K562 (cell line): ENCODE measurements at regions not wholly inside any gene's neighbourhood (a gene's known extent, or its start where the extent isn't known, plus 50 kb on each side); places are given as distances from the start of the nearest gene placed in this dataset.

Experiments
- GABPB1 ChIP-seq: sonication (generic); formaldehyde crosslinking; IDR thresholded peaks from 2 replicates; pipeline ENCODE4 v1.8.0; 2022; ENCODE audit warnings: mild to moderate bottlenecking, missing genetic modification reagents
- MYBL2 ChIP-seq, 2 experiments: fragments of 450-650 bp in 1 of 2; sonication (generic) in 1 of 2; formaldehyde crosslinking in 1 of 2; IDR thresholded peaks; 2 replicates each; pipeline versions ENCODE4 v1.6.1 to v1.8.1; 2017 to 2022; ENCODE audit warnings: borderline replicate concordance in 1 of 2, inconsistent platforms in 1 of 2, low read depth in 1 of 2, mild to moderate bottlenecking in 1 of 2, missing genetic modification reagents in 1 of 2, moderate library complexity in 1 of 2
- PCBP2 ChIP-seq: fragments of 200-400 bp; formaldehyde crosslinking; IDR thresholded peaks from 2 replicates; pipeline ENCODE4 v1.6.1; 2018; ENCODE audit warnings: low read length, low read depth, mild to moderate bottlenecking, moderate library complexity; ENCODE audit not compliant: poor library complexity, severe bottlenecking
- POLR2B ChIP-seq: fragments of 450-650 bp; IDR thresholded peaks from 2 replicates; pipeline ENCODE4 v1.6.1; 2018; ENCODE audit warnings: low read depth; ENCODE audit not compliant: partially characterized antibody
- POLR2G ChIP-seq: fragments of 200-400 bp; formaldehyde crosslinking; IDR thresholded peaks from 2 replicates; pipeline ENCODE4 v1.6.1; 2017; ENCODE audit warnings: low read depth, mild to moderate bottlenecking, antibody characterized with exemption, low read length, moderate library complexity
- SAFB ChIP-seq: fragments of 200-400 bp; formaldehyde crosslinking; IDR thresholded peaks from 2 replicates; pipeline ENCODE4 v1.6.1; 2017; ENCODE audit warnings: low read depth, low read length, borderline replicate concordance
- TAF1 ChIP-seq: IDR thresholded peaks from 2 replicates; pipeline ENCODE4 v1.6.1; 2011; ENCODE audit warnings: mild to moderate bottlenecking, low read length, moderate library complexity; ENCODE audit not compliant: insufficient read depth, control insufficient read depth, severe bottlenecking; ENCODE audit errors: extremely low read depth
- ZFP30 ChIP-seq: fragments of 250-450 bp; sonication (Bioruptor Pico); IDR thresholded peaks from 2 replicates; pipeline ENCODE4 v1.8.0; 2022; ENCODE audit warnings: moderate library complexity, mild to moderate bottlenecking, inconsistent platforms, borderline replicate concordance
- ZNF263 ChIP-seq: sonication (generic); formaldehyde crosslinking; IDR thresholded peaks from 2 replicates; pipeline ENCODE4 v1.8.0; 2022; ENCODE audit warnings: mild to moderate bottlenecking, missing genetic modification reagents, borderline replicate concordance
- TF ChIP-seq, protein P1 (sequence below), 3 experiments: fragments of 200-800 bp in 1 of 3; fragments of 250-450 bp in 1 of 3; fragments of 450-650 bp in 1 of 3; sonication (Bioruptor Pico) in 1 of 3; sonication (Bioruptor generic) in 1 of 3; formaldehyde crosslinking in 1 of 3; IDR thresholded peaks; 2 replicates each; pipeline versions ENCODE4 v1.6.1 to v1.8.0; 2016 to 2022; ENCODE audit warnings: mild to moderate bottlenecking in 2 of 3, missing genetic modification characterization in 2 of 3, missing compliant biosample characterization in 1 of 3, moderate library complexity in 1 of 3
- TF ChIP-seq, protein P2 (sequence below), 3 experiments: IDR thresholded peaks in 2 of 3; conservative IDR thresholded peaks in 1 of 3; 2 replicates each; pipeline ENCODE4 v1.5.1; 2011 to 2012; ENCODE audit warnings: low read length in 3 of 3, mild to moderate bottlenecking in 3 of 3, control low read depth in 2 of 3, improper control_type of control experiment in 1 of 3, inconsistent platforms in 1 of 3, low read depth in 1 of 3, mixed read lengths in 1 of 3, moderate library complexity in 1 of 3; ENCODE audit not compliant: insufficient read depth in 2 of 3
- TF ChIP-seq, protein P3 (sequence below): fragments of 450-650 bp; IDR thresholded peaks from 2 replicates; pipeline ENCODE4 v1.6.1; 2018; ENCODE audit not compliant: partially characterized antibody
- TF ChIP-seq, protein P4 (sequence below), 2 experiments: IDR thresholded peaks; 2 replicates each; pipeline ENCODE4 v1.6.1; 2011; ENCODE audit warnings: borderline replicate concordance in 1 of 2, control low read depth in 1 of 2, low read depth in 1 of 2, low read length in 1 of 2, mild to moderate bottlenecking in 1 of 2, mixed read lengths in 1 of 2, moderate library complexity in 1 of 2; ENCODE audit not compliant: insufficient read depth in 1 of 2, insufficient read length in 1 of 2, poor library complexity in 1 of 2, severe bottlenecking in 1 of 2; ENCODE audit errors: extremely low read depth in 1 of 2

DNA sequence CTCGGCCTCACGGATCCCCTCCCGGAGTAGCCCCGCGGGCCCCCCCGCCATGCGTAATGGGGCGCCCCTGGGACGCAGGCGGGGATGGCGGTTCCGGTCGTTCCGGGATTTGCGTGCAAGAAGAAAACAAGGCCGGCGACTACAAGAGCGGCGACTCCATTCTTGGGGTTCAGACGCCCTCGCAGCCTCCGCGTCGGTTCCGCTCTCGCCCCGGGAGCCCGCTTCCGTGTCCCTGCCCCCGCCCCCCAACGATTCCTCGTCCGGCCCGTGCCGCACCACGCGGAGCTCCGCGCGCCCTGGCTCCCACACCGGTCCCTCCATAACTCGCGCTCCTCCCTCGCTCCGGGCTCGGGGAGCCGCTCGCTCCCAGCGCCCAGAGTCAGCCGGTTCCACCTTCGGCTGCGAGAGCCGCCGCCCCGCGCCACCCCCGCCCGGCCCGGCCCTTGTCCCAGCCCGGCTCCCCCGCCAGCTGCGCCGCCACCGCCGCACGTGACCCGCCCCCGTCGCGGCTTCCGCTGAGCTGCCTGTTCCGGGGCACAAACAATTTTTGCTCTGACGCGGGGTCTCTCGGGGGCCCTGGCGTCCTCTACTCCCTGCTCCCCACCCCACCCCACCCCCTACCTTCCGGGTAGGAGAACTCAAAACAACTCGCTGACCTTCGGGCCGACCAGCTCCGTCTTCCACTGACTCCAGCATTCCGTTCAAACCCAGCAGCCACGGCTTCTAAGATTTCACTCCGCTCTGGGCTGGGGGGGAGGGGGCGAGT lies 78.8 kb upstream of the BCOR start (continued):
- no peak for TF ChIP-seq MYBL2 (IDR thresholded peaks at IDR 0.05; ENCODE audit: low read depth)
- no peak for TF ChIP-seq MYBL2 (CRISPR knock-in tag; IDR thresholded peaks at IDR 0.05; ENCODE audit: borderline replicate concordance)
- TF ChIP-seq, protein P1, sequence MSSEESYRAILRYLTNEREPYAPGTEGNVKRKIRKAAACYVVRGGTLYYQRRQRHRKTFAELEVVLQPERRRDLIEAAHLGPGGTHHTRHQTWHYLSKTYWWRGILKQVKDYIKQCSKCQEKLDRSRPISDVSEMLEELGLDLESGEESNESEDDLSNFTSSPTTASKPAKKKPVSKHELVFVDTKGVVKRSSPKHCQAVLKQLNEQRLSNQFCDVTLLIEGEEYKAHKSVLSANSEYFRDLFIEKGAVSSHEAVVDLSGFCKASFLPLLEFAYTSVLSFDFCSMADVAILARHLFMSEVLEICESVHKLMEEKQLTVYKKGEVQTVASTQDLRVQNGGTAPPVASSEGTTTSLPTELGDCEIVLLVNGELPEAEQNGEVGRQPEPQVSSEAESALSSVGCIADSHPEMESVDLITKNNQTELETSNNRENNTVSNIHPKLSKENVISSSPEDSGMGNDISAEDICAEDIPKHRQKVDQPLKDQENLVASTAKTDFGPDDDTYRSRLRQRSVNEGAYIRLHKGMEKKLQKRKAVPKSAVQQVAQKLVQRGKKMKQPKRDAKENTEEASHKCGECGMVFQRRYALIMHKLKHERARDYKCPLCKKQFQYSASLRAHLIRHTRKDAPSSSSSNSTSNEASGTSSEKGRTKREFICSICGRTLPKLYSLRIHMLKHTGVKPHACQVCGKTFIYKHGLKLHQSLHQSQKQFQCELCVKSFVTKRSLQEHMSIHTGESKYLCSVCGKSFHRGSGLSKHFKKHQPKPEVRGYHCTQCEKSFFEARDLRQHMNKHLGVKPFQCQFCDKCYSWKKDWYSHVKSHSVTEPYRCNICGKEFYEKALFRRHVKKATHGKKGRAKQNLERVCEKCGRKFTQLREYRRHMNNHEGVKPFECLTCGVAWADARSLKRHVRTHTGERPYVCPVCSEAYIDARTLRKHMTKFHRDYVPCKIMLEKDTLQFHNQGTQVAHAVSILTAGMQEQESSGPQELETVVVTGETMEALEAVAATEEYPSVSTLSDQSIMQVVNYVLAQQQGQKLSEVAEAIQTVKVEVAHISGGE (CRISPR knock-in tag; IDR thresholded peaks at IDR 0.05) = peak in 1 of 3 experiments; percentile 59; a peak in 1 of 6 replicates
- TF ChIP-seq, protein P2, sequence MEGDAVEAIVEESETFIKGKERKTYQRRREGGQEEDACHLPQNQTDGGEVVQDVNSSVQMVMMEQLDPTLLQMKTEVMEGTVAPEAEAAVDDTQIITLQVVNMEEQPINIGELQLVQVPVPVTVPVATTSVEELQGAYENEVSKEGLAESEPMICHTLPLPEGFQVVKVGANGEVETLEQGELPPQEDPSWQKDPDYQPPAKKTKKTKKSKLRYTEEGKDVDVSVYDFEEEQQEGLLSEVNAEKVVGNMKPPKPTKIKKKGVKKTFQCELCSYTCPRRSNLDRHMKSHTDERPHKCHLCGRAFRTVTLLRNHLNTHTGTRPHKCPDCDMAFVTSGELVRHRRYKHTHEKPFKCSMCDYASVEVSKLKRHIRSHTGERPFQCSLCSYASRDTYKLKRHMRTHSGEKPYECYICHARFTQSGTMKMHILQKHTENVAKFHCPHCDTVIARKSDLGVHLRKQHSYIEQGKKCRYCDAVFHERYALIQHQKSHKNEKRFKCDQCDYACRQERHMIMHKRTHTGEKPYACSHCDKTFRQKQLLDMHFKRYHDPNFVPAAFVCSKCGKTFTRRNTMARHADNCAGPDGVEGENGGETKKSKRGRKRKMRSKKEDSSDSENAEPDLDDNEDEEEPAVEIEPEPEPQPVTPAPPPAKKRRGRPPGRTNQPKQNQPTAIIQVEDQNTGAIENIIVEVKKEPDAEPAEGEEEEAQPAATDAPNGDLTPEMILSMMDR (IDR thresholded peaks at IDR 0.05 in 2 of 3, conservative IDR thresholded peaks at IDR 0.05 in 1 of 3; ENCODE audit: insufficient read depth in 2 of 3, low read depth in 1 of 3, low read length in 3 of 3) = no peak
- TF ChIP-seq, protein P3, sequence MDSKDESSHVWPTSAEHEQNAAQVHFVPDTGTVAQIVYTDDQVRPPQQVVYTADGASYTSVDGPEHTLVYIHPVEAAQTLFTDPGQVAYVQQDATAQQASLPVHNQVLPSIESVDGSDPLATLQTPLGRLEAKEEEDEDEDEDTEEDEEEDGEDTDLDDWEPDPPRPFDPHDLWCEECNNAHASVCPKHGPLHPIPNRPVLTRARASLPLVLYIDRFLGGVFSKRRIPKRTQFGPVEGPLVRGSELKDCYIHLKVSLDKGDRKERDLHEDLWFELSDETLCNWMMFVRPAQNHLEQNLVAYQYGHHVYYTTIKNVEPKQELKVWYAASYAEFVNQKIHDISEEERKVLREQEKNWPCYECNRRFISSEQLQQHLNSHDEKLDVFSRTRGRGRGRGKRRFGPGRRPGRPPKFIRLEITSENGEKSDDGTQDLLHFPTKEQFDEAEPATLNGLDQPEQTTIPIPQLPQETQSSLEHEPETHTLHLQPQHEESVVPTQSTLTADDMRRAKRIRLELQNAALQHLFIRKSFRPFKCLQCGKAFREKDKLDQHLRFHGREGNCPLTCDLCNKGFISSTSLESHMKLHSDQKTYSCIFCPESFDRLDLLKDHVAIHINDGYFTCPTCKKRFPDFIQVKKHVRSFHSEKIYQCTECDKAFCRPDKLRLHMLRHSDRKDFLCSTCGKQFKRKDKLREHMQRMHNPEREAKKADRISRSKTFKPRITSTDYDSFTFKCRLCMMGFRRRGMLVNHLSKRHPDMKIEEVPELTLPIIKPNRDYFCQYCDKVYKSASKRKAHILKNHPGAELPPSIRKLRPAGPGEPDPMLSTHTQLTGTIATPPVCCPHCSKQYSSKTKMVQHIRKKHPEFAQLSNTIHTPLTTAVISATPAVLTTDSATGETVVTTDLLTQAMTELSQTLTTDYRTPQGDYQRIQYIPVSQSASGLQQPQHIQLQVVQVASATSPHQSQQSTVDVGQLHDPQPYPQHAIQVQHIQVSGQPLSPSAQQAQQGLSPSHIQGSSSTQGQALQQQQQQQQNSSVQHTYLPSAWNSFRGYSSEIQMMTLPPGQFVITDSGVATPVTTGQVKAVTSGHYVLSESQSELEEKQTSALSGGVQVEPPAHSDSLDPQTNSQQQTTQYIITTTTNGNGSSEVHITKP = peak; percentile 36
- TF ChIP-seq POLR2G = peak; percentile 70
- peak; percentile 22; the same call in 1 of the 2 replicates for TF ChIP-seq GABPB1 (CRISPR knock-in tag)
- no peak for TF ChIP-seq POLR2B
- TF ChIP-seq, protein P4, sequence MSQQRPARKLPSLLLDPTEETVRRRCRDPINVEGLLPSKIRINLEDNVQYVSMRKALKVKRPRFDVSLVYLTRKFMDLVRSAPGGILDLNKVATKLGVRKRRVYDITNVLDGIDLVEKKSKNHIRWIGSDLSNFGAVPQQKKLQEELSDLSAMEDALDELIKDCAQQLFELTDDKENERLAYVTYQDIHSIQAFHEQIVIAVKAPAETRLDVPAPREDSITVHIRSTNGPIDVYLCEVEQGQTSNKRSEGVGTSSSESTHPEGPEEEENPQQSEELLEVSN (IDR thresholded peaks at IDR 0.05; ENCODE audit: borderline replicate concordance in 1 of 2, extremely low read depth in 1 of 2, insufficient read depth in 1 of 2, insufficient read length in 1 of 2, low read depth in 1 of 2, low read length in 1 of 2, poor library complexity in 1 of 2, severe bottlenecking in 1 of 2) = peak; percentile 41 to 85
- TF ChIP-seq ZNF263 (CRISPR knock-in tag) = 0 out of 2 replicates have a peak, but pooled peaks have one; percentile 10
- TF ChIP-seq SAFB = 0 out of 2 replicates have a peak, but pooled peaks have one; percentile 52
- peak; percentile 29 for TF ChIP-seq TAF1
- no peak for TF ChIP-seq PCBP2
- no peak for TF ChIP-seq ZFP30
